D721Med (cell line): ENCODE measurements at regions not wholly inside any gene's neighbourhood (a gene's known extent, or its start where the extent isn't known, plus 50 kb on each side); places are given as distances from the start of the nearest gene placed in this dataset.

Source experiments
- DNase-seq: peaks from one replicate; pipeline ENCODE4 v3.0.0; 2011; ENCODE audit warnings: low spot score; ENCODE audit not compliant: insufficient read length
- FAIRE-seq: peaks from 2 replicates; lab custom pipeline; 2011; peaks lifted over from hg19 to GRCh38; lab: Jason Lieb, UNC
- CTCF ChIP-seq: IDR thresholded peaks from 2 replicates; pipeline ENCODE4 v1.5.1; 2012; ENCODE audit warnings: mild to moderate bottlenecking, control low read depth; ENCODE audit not compliant: insufficient read depth; ENCODE audit errors: missing control alignments

GRCh38 chr11:11000579-11001283 lies 142.9 kb upstream of the ZBED5 start:
- FAIRE-seq (no peak), DNase-seq (no peak)
- no peak for TF ChIP-seq CTCF

- TF ChIP-seq CTCF: no peak
- no peak for DNase-seq
- FAIRE-seq: no peak
These were observed 140.8 kb upstream of the ZBED5 start for GRCh38 chr11:10998674-10999073.

DNA sequence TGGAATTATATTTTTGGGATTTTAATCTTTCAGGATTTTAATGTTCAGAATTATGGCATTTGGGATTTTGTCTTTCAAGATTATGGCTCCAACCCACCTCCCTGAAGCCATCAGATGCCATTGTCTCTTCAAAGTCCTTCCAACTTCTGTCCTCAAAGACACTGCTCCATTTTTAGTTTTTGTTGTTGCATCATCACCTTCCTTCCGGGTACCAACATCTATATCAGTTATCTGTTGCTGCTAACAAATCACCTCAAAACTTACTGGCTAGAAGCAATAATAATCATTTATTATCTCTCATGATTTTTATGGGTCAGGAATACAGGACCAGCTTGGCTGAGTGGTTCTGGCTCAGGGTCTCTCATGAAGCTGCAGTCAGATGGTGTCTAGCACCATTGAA lies 138.8 kb upstream of the ZBED5 start:
- no peak for TF ChIP-seq CTCF
- DNase-seq: no peak
- FAIRE-seq: no peak

GRCh38 chr11:10993640-10994039 lies 135.8 kb upstream of the ZBED5 start:
- no peak for TF ChIP-seq CTCF
- DNase-seq (no peak), FAIRE-seq (no peak)

DNA sequence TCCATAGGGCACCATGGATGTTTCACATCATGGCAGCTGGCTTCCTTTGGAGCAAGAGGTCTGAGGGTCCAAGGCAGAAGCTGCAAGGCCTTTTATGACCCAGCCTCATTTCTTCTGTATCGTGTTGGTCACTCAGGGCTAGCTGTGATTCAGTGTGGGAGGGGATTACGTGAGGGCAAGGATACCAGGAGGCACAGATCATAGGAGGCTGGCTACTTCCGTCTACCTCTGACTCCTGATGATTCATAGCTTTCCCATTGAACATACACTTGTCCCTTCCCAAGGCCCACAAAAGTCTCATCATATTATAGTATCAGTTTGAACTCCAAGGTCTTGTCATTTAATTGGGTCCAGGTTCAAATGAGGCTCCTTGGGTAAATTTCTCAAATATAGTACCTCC lies 135.3 kb upstream of the ZBED5 start:
- no peak for TF ChIP-seq CTCF
- no peak for FAIRE-seq
- no peak for DNase-seq

GRCh38 chr11:10991393-10991792 lies 133.5 kb upstream of the ZBED5 start:
- DNase-seq: no peak
- FAIRE-seq: no peak
- TF ChIP-seq CTCF: no peak

GRCh38 chr11:10990637-10991193 lies 132.9 kb upstream of the ZBED5 start:
- no peak for TF ChIP-seq CTCF

More at GRCh38 chr11:10990637-10991193, 132.9 kb upstream of the ZBED5 start:
- DNase-seq: no peak
- no peak for FAIRE-seq
